GM23248 (cell line): ENCODE measurements at regions not wholly inside any gene's neighbourhood (a gene's known extent, or its start where the extent isn't known, plus 50 kb on each side); places are given as distances from the start of the nearest gene placed in this dataset.

Experiments used
- EZH2 ChIP-seq: fragments of 200-600 bp; sonication (generic); IDR thresholded peaks from 2 replicates; pipeline ENCODE4 v1.6.1; 2018; ENCODE audit warnings: antibody characterized with exemption, mild to moderate bottlenecking; ENCODE audit not compliant: insufficient read depth, poor library complexity, severe bottlenecking
- EZH2phosphoT487 ChIP-seq: fragments of 200-600 bp; sonication (generic); IDR thresholded peaks from 2 replicates; pipeline ENCODE4 v1.6.1; 2018; ENCODE audit warnings: antibody characterized with exemption, moderate library complexity, mild to moderate bottlenecking, low read depth; ENCODE audit not compliant: insufficient read depth

GRCh38 chr10:28945959-28946358 is 268.6 kb downstream of the BAMBI start:
- no peak for TF ChIP-seq EZH2
- no peak for TF ChIP-seq EZH2phosphoT487
